HL-60/S4 treated with phorbol 12-myristate 13-acetate at 8.2 ng/mL for 4 days and 3 days (cell line): ENCODE measurements at regions not wholly inside any gene's neighbourhood (a gene's known extent, or its start where the extent isn't known, plus 50 kb on each side); places are given as distances from the start of the nearest gene placed in this dataset.
"Not testable (repeated sequence)": the region's sequence is repeated elsewhere in the genome, so short reads cannot be mapped to it uniquely, and the experiment has no call there.

Experiments used
- in situ Hi-C: fragments of 300-500 bp; cut with MboI; formaldehyde crosslinking; loops from 2 replicates; pipeline ENCODE4 v1.15.0; 2022; ENCODE audit warnings: low sequenced_read_pairs

DNA sequence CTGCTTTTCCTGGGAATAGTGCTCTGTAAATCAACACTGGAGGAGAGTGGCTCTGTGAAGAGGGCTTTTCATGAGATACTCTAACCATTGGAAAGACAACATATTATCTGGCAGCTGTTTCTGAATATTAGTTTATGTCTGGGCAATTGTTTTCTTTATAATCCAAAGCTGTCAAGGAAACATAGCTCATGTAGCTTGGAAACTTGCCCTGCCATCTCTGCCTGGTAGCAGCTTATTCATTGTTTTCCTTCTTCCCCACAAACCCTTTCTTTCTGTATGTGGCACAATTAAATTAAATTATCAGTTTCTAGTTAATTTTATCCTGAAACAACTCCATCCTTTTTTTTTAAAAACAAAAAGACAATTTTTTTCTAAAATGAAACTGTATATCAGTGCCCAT is 160.0 kb downstream of the EDEM1 start:
- in situ Hi-C loops: no loop called here

DNA sequence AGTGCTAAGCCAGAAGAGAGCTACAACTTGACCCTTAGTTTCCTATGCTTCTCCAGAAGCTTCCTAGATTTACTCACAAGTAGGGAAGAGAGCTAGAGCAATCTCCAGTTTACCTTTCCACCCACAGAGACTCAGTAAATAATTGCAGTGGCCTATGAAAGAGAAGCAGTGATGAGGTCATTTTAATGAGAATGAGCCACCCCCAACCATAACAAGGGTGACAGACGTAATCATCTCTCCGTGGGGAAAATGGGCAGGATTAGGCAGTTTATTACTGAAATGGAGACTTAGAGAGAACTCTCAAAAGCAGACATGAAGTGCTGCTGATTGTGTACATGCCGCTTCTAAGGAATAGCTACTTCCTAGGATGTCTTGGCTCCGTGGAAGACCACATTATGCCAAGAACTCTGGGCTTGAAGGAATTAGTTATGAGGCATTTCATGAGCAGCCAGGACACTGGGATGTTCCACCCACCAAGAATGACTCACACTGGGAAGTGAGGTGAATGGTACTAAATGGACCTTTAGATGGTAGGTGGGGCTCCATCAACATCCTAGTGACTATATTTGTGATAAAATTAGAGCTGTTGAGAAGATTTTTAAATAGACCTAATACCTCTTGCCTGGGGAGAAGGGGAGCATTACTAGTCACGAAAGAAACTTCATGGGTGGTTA is 160.9 kb downstream of the EDEM1 start:
- in situ Hi-C loops: no loop called here

DNA sequence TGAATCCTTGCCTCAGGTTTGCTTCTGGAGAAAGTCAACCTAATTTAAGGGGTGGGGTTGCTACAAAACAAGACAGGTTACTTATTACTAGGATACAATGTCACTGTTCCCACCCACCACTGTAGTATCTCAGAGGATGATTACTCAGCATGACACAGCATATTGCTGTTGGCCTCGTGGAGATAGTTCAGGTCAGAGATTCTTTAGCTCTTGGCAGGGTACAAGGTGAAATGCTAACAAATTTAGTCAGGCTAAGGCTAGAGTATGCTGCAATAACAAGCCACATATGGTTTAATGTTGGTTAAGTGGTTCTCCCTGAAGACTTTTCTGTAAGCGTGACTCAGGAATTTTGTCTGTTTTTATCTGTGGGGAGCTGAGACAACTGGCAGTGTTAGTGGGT is 161.8 kb downstream of the EDEM1 start:
- in situ Hi-C loops: no loop called here

DNA sequence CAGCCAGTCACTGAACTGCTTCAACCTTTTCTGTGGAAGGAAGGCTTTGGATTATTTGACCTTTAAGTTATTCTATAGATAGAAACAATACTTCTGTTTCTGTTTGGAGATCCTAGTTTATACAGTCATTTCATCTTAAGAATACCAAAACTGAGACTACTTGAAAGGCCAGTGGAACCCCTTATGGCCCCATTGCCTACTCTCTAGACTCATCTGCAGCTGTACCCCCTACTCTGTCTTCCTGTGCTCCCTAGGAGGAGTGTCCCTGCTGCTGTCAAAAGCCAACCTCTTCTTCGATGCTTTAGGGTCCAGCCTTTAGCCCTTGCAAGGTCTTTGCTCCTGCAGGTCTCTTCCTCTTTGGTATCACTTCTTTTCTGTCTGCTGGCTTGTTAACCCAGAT is 169.6 kb downstream of the EDEM1 start:
- in situ Hi-C loops: no loop called here

DNA sequence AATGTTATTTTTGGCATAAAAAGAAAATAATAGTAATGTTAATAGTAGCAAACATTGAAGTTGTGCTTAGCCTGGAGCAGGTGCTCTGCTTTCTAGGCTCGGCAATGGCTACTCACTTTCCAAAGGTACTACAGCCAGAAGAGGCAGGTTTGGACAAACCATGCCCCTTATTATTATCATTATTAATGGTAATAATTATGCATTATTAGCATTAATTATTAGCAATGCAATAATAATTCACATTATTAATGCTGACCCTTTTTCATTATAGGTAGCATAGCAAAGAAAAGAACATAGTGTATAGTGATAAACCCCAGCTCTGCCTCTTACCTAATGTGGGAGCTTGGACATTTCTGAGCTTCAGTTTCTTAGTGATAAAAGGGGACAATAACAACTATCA is 171.4 kb downstream of the EDEM1 start:
- in situ Hi-C loops: no loop called here

DNA sequence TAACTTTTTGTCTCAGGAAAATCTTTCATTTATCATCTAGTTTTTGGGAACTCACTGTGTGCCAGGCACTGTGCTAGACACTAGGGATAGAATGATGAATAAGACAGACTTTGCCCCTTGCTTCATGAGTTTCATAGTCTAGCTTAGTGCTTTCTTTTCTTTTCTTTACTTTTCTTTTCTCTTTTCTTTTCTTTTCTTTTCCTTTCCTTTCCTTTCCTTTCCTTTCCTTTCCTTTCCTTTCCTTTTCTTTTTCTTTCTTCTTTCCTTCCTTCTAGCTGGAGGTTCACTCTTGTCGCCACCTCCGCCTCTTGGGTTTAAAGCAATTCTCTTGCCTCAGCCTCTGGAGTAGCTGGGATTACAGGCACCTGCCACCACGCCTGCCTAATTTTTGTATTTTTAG is 172.9 kb downstream of the EDEM1 start:
- in situ Hi-C loops: no loop called here

DNA sequence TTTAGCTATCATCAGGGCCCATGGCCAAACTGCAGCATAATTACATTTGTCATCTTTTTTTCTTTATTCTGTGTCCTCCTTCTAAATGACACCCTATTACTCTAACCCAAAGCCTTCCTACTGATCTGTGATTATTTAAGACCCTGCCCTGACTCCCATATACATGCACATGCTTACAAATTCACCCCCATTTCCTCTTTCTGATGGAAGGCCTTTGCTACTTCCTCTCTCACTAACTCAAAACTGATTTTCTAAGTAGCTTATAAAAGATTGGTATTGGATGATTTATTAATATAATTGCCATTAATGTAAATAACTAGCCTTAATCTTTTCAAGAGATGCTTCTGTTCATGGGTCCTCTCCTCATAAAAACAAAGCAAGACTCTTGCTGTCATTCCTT is 179.2 kb downstream of the EDEM1 start:
- in situ Hi-C loops: no loop called here

DNA sequence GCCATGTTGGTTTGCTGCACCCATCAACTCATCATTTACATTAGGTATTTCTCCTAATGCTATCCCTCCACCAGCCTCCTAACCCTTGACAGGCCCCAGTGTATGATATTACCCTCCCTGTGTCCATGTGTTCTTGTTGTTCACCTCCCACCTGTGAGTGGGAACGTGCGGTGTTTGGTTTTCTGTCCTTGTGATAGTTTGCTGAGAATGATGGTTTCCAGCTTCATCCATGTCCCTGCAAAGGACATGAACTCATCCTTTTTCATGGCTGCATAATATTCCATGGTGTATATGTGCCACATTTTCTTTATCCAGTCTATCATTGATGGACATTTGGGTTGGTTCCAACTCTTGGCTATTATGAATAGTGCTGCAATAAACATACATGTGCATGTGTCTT is 184.0 kb downstream of the EDEM1 start:
- in situ Hi-C loops: not testable (repeated sequence)

DNA sequence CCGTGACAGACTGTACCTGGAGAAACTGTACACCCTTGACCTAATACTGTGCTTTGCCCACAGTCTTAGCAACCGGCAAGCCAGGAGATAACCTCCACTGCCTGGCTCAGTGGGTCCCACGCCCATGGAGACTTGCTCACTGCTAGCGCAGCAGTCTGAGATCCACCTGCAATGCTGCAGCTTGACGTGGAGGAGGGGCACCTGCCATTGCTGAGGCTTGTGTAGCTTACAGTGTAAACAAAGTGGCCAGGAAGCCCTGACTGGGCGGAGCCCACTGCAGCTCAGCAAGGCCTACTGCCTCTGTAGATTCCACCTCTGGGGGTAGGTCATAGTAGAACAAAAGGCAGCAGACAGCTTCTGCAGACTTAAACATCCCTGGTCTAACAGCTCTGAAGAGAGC is 189.3 kb downstream of the EDEM1 start:
- in situ Hi-C loops: no loop called here

DNA sequence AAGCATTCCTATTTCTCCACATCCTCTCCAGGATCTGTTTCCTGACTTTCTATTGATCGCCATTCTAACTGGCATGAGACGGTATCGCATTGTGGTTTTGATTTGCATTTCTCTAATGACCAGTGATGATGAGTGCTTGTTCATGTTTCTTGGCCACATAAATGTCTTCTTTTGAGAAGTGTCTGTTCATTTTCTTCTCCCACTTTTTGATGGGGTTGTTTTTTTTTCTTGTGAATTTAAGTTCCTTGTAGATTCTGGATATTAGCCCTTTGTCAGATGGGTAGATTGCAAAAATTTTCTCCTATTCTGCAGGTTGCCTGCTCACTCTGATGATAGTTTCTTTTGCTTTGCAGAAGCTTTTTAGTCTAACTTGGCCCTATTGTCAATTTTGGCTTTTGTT is 191.8 kb downstream of the EDEM1 start:
- in situ Hi-C loops: not testable (repeated sequence)

DNA sequence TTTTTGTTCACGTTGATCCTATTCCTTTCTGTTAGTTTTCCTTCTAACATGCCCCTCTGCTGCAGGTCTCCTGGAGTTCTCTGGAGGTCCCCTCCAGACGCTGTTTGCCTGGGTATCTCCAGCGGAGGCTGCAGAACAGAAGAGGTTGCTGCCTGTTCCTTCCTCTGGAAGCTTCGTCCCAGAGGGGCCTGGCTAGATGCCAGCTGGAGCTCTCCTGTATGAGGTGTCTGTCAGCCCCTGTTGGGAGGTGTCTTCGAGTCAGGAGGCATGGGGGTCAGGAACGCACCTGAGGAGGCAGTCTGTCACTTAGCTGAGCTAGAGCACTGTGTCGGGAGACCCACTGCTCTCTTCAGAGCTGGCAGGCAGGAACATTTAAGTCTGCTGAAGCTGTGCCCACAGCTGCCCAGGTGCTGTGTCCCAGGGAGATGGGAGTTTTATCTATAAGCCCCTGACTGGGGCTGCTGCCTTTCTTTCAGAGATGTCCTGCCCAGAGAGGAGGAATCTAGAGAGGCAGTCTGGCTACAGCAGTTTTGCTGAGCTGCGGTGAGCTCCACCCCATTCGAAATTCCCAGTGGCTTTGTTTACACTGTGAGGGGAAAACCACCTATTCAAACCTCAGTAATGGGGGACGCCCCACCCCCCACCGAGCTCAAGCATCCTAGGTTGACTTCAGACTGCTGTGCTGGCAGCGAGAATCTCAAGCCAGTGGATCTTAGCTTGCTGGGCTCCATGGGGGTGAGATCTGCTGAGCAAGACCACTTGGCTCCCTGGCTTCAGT is 196.2 kb downstream of the EDEM1 start:
- in situ Hi-C loops: not testable (repeated sequence)

DNA sequence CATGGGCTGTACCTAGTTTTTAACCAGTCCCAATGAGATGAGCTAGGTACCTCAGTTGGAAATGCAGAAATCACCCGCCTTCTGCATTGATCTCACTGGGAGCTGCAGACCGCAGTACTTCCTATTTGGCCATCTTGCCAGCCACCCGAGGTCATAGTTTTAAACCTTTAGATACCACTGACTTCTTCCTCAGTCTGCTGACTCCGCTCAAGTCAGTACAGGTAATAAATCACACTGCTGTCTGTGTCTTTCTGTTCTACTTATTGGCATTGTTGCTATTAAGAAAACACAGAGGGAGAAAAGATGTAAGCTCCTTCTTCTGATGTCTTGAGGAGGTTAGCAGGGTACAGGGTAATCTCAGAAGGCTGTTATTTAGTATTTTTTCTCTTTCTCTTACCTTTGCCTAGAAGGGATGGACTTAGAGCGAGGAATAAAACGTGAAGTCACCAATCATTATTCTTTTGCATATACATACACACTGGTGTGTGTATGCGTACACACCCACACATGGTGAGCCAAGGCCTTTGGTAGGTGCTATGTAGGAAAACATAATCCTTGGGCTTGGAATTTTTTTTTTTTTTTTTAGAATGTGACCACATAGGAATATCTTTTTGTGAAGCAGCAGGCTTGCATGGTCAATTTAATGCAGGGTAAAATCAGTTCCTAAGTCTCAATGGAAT is 197.2 kb downstream of the EDEM1 start:
- in situ Hi-C loops: no loop called here

DNA sequence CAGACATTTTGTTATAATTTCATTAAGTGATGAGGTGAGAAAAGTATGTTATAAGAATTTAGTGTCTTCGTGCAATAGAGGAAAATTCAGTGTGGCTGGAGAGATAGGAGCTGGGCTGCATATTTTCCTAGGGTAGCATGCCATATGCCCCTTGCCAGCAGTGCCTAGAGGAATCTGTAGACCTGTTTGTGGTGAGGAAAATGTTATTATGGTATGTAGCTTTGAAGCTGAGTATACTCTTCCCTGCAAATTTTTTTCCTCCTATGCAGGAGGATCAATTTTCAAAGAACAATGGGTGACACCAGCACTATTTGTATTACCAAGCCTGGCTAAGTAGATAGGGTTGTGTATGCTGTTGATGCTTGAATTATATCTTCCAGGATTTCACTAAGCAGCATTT is 200.6 kb downstream of the EDEM1 start:
- in situ Hi-C loops: no loop called here

DNA sequence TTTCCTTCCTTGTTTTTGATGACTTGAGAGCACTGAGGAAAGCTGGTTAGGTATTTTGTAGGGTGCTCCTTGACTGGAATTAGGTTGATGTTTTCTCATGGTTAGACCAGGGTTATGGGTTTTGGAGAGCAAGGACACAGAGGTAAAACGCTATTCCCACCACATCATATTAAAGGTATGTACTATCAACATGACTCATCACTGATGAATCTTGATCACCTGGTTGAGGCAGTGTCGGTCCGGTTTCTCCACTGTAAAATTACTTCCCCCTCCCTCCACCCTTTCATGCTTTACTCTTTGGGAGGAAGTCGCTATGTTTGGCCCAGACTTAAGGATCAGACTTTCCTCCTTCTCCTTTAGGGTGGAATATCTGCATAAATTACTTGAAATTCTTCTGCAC is 201.6 kb downstream of the EDEM1 start:
- in situ Hi-C loops: no loop called here

DNA sequence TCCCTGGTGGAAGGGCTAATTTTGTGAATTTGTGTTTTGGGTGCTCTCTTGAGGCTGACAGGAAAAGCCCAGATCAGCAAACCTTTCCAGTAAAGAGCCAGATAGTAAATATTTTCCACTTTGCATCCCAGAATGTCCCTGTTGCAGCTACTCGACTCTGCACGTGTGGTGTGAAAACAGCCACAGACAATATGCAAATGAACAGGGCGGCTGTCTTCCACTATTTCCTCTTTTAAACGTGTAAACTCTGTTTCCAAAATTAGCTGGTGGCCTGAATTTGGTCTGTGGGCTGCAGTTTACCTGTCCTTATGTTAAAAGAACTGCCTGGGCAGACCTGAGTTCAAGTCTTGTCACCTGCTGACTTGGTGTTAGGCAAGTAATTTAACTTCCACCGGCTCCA is 202.7 kb downstream of the EDEM1 start:
- in situ Hi-C loops: no loop called here

DNA sequence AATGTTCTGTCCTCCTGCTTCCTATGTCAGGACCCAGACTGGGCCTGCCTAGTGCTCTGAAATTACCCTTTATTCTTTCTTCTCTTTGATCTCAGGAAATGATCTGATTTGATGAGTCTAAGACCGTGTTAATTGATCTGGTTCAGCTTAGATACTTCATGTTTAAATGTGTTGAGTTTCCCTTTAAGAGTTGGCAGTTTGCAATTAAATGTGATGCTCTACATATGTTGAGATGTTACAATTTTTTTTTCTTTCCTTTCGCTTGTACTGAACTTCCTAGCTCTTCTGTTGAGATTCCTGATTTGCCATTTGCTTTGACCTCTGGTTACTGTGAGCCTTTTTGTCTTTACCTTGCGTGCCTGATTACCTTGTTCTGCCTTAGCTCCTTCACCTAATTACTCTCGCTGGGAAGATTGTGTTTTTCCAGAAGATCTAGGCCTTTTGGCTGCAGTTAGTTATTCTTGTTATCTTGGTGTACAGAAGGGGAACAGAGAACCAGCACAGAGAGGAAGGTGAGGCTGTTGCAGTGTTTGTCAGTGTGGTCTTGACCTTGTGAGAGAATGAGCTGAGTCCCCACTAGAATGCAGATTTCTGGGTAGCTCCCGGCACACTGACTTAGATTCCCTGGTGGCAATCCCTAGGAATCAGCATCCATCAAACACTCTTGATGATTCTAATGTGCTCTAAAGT is 203.6 kb downstream of the EDEM1 start:
- in situ Hi-C loops: no loop called here

DNA sequence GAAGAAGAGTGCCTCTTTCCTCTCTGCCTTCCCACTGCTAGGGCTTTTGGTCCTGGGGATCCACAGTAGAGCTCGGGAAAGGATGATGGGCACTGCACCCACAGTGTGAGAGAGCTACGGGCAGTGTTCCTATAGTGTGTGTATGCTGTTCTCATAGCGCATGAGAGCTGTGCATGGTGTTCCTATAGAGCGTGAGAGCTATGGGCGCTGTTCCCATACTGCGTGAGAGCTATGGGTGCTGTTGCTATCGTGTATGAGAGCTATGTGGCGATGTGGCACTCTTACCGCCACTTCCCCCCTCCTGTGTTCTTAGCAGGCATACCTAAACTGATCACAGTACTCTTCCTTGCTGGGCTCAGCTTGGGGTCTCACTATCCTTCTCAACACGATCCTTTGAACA is 213.5 kb downstream of the EDEM1 start:
- in situ Hi-C loops: loop anchor here (25.0 kb wide), 1 partner anchor 336 kb away; no protein-coding TSS in a partner anchor

DNA sequence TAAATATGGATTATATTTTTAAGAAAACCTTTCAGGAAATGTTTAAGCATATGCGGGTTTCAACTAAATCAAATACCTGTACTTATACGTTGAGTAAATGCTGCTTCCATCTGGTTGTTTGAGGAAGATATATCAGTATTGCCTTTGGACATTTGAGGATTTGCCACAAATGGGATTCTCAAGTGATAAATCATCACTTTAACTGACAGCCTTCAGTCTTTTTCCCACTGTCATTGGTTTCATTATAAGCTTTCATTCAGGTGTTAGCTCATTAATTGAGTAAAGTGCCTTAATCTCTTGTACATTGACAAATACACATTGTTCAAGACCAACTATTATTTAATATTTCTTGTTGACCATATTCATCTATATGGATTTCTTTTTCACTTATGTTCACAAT is 217.2 kb downstream of the EDEM1 start:
- in situ Hi-C loops: loop anchor here (25.0 kb wide), 1 partner anchor 333 kb away; no protein-coding TSS in a partner anchor

DNA sequence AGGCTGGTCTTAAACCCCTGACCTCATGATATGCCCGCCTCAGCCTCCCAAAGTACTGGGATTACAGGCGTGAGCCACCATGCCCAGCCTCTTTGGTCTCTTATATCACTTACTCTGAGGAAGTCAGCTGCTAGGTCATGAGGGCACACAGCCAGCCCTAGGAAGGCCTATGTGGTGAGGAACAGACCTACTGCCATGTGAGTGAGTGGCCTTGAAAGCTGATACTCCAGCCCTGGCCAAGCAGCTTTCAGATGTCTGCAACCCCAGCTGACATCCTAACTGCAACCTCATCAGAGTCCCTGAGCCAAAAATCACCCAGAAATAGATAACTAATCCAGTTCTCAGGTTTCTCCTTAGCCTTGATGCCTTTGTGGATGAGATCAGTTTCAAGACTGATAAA is 224.3 kb downstream of the EDEM1 start:
- in situ Hi-C loops: loop anchor here (25.0 kb wide), 1 partner anchor 326 kb away; no protein-coding TSS in a partner anchor

DNA sequence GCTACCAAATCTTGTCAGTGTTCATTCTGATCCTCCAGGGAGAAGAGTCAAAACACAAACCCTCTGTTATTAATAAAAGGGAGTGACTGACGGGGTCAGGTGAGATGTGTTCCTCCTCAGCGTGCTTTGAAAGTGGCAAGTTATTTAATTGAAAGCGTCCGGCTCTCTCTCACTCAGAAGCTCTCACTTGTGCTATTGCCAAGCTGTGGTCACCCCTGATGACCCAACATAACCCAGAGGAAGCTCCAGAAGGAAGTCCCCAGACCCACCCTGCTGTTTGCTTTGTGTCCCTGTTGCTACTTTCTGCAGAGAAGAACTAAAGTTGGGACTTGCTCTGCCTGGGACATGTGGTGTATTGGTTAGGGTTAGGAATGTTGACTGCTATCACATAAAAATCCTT is 235.6 kb downstream of the EDEM1 start:
- in situ Hi-C loops: loop anchor here (25.0 kb wide), 1 partner anchor 314 kb away; no protein-coding TSS in a partner anchor

DNA sequence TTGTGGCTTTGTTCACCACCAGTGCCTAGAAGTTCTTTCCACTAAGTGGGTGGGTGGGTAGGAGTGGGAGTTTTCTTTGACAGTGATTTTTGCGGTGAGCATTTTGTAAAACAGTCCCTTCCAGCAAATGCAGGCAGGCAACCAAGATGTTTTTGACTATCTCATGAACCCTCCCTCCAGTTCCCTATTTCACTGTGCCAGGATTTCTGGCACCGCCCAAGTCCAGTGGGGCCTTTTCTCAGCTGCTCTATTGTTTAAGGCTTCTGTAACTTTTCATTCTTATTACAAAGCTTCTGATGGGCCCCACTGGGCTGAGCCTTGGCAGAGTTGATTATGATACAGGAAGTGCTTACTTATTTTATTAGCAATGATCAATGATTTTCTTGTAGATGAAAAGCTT is 236.0 kb downstream of the EDEM1 start:
- in situ Hi-C loops: loop anchor here (25.0 kb wide), 1 partner anchor 314 kb away; no protein-coding TSS in a partner anchor
